ENCODE measurements at regions not wholly inside any gene's neighbourhood (a gene's known extent, or its start where the extent isn't known, plus 50 kb on each side); places are given as distances from the start of the nearest gene placed in this dataset.

- ATAC-seq, result no peak
- TF ChIP-seq TOX (CRISPR knock-in tag; IDR thresholded peaks at IDR 0.05; ENCODE audit: borderline replicate concordance) (no peak), ZNF565 (CRISPR knock-in tag; conservative IDR thresholded peaks at IDR 0.05; ENCODE audit: low read depth) (no peak), BACH2 (CRISPR knock-in tag; IDR thresholded peaks at IDR 0.05; ENCODE audit: borderline replicate concordance) (no peak), CSDC2 (CRISPR knock-in tag; IDR thresholded peaks at IDR 0.05) (no peak), PPARA (CRISPR knock-in tag; IDR thresholded peaks at IDR 0.05; ENCODE audit: borderline replicate concordance) (no peak), SNAI2 (CRISPR knock-in tag; IDR thresholded peaks at IDR 0.05) (no peak), ZFP30 (CRISPR knock-in tag; IDR thresholded peaks at IDR 0.05) (no peak), ISL1 (CRISPR knock-in tag; IDR thresholded peaks at IDR 0.05) (no peak), ZC3H10 (CRISPR knock-in tag; IDR thresholded peaks at IDR 0.05) (no peak), ZFP3 (CRISPR knock-in tag; IDR thresholded peaks at IDR 0.05) (no peak)
These were observed 621.2 kb downstream of the KCNA4 start for GRCh38 chr11:29395555-29396072.

- ATAC-seq, result no peak
- TF ChIP-seq OSR1 (CRISPR knock-in tag; IDR thresholded peaks at IDR 0.05), result no peak
- TF ChIP-seq CSDC2 (CRISPR knock-in tag; IDR thresholded peaks at IDR 0.05), result no peak
- no peak for TF ChIP-seq ZFP3 (CRISPR knock-in tag; IDR thresholded peaks at IDR 0.05)
- no peak for TF ChIP-seq PATZ1 (CRISPR knock-in tag; IDR thresholded peaks at IDR 0.05; ENCODE audit: borderline replicate concordance)
- no peak for TF ChIP-seq ZC3H10 (CRISPR knock-in tag; IDR thresholded peaks at IDR 0.05)
- TF ChIP-seq ZNF70 (CRISPR knock-in tag; IDR thresholded peaks at IDR 0.05), result no peak
- no peak for TF ChIP-seq CSRNP3 (CRISPR knock-in tag; IDR thresholded peaks at IDR 0.05)
- no peak for TF ChIP-seq RARB (CRISPR knock-in tag; IDR thresholded peaks at IDR 0.05)
- no peak for TF ChIP-seq ISL1 (CRISPR knock-in tag; IDR thresholded peaks at IDR 0.05)
- TF ChIP-seq ZNF565 (CRISPR knock-in tag; conservative IDR thresholded peaks at IDR 0.05; ENCODE audit: low read depth), result no peak
- no peak for TF ChIP-seq ZNF8 (CRISPR knock-in tag; IDR thresholded peaks at IDR 0.05)
- no peak for TF ChIP-seq ESRRG (CRISPR knock-in tag; IDR thresholded peaks at IDR 0.05)
- TF ChIP-seq TCF4 (CRISPR knock-in tag; IDR thresholded peaks at IDR 0.05; ENCODE audit: borderline replicate concordance), result no peak
- TF ChIP-seq TSHZ2 (CRISPR knock-in tag; IDR thresholded peaks at IDR 0.05), result no peak
- no peak for TF ChIP-seq CREB5 (CRISPR knock-in tag; IDR thresholded peaks at IDR 0.05; ENCODE audit: low read depth)
- TF ChIP-seq BACH2 (CRISPR knock-in tag; IDR thresholded peaks at IDR 0.05; ENCODE audit: borderline replicate concordance), result no peak
- TF ChIP-seq GLIS3 (CRISPR knock-in tag; IDR thresholded peaks at IDR 0.05), result no peak
- TF ChIP-seq ARNTL (CRISPR knock-in tag; IDR thresholded peaks at IDR 0.05; ENCODE audit: borderline replicate concordance, low read depth), result no peak
These were observed 627.0 kb downstream of the KCNA4 start for GRCh38 chr11:29389793-29390192.

- TF ChIP-seq ESRRG (CRISPR knock-in tag; IDR thresholded peaks at IDR 0.05) (no peak), ZFP30 (CRISPR knock-in tag; IDR thresholded peaks at IDR 0.05) (no peak), GLIS3 (CRISPR knock-in tag; IDR thresholded peaks at IDR 0.05) (no peak), ARNTL (CRISPR knock-in tag; IDR thresholded peaks at IDR 0.05; ENCODE audit: borderline replicate concordance, low read depth) (no peak), SNAI2 (CRISPR knock-in tag; IDR thresholded peaks at IDR 0.05) (no peak), CSDC2 (CRISPR knock-in tag; IDR thresholded peaks at IDR 0.05) (no peak), ZNF565 (CRISPR knock-in tag; conservative IDR thresholded peaks at IDR 0.05; ENCODE audit: low read depth) (no peak), ZC3H10 (CRISPR knock-in tag; IDR thresholded peaks at IDR 0.05) (no peak), BACH2 (CRISPR knock-in tag; IDR thresholded peaks at IDR 0.05; ENCODE audit: borderline replicate concordance) (no peak), ISL1 (CRISPR knock-in tag; IDR thresholded peaks at IDR 0.05) (no peak), OSR1 (CRISPR knock-in tag; IDR thresholded peaks at IDR 0.05) (no peak), RARB (CRISPR knock-in tag; IDR thresholded peaks at IDR 0.05) (no peak), TCF4 (CRISPR knock-in tag; IDR thresholded peaks at IDR 0.05; ENCODE audit: borderline replicate concordance) (no peak), PATZ1 (CRISPR knock-in tag; IDR thresholded peaks at IDR 0.05; ENCODE audit: borderline replicate concordance) (no peak), PPARA (CRISPR knock-in tag; IDR thresholded peaks at IDR 0.05; ENCODE audit: borderline replicate concordance) (no peak), ZFP3 (CRISPR knock-in tag; IDR thresholded peaks at IDR 0.05) (no peak), TSHZ2 (CRISPR knock-in tag; IDR thresholded peaks at IDR 0.05) (no peak)
- no peak for ATAC-seq
These were observed 643.1 kb downstream of the KCNA4 start for GRCh38 chr11:29373725-29374124.
